ENCODE measurements at regions not wholly inside any gene's neighbourhood (a gene's known extent, or its start where the extent isn't known, plus 50 kb on each side); places are given as distances from the start of the nearest gene placed in this dataset.

DNA sequence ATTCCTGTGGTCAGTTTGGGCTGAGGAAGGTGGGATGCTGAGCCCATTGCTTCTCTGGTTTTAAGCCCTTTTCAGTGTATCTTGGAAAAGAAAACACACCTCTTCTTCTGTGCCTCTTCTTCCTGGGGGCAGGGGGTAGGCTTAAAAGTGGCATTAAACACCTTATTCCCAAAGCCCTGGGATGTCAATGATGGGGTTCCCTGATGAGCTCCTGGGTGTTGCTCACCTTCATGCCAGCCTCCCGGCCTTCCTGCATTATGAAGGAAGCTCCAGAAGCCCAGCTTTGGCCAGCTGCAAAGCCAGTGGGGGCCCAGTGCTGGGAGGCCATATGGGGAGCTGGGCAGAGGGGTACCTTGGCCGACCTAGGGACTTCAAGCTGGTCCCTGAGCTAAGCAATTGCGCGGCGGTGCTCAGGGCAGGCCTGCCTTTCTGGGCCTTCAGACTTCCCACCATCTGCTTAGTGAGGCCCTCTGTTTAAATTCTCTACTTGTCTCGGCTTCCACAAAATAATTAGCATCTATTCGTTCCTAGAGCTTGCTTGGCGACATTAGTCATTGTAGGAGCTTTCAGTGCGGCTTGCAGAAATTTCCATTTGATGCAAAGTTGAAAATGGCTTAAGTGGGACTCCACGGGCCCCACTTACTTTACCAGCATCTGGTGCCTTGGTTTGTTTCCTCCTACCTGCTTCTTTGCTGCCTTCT is 121.7 kb upstream of the NLRP1 start:
- ATAC-seq (ENCODE audit: insufficient read depth, low FRiP score): no peak
- no peak for DNase-seq
- WGBS, 2 donors: 89 to 92% methylated on average over 10 of the region's 10 CpGs

DNA sequence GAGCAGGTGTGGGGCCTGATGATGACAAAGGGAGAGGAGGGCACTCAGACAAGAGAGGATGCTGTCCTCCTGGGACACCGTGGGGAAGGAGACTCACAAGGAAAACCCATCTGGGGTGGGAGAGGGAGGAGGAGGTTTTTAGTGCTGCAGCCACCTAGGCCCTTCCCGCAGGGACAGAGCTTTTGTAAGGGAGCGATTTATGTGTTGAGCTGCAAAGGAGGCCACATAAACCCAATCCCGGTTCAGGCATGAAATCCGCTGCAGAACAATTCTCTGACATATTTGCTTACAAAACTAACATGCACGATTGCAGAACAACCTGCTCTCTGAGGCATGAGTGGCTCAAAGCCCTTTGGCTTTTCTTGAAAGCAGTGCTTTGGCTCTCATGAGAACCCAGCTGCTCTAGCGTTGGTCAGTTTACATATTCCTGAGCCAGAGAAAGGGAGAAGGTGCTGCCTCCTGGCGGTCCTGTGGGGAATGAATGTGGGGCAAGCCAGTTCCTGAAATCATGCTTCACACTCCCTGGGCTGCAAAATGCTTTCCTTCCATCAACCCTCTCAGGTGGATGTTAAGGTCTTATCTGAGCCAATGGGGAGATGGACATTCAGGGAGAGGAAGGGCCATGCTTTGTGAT is 122.4 kb upstream of the NLRP1 start:
- no peak overlapping the region for H3K4me3 ChIP-seq
- H3K9ac ChIP-seq (ENCODE audit: insufficient read depth in 1 of 2, low read length in 2 of 2): no peak overlapping the region
- DNase-seq (peak; percentile 53 to 70 (median 55)), ATAC-seq (ENCODE audit: insufficient read depth, low FRiP score) (no peak)
- H3K4me1 ChIP-seq (ENCODE audit: control insufficient read depth in 5 of 5, insufficient read depth in 5 of 5, low read length in 5 of 5): no peaks in the 10 kb centered on the region
- peaks cover 0 to 7% (median 0%) of the 10 kb centered on the region in 3 donors for H3K27me3 ChIP-seq (ENCODE audit: control insufficient read depth in 3 of 3, insufficient read depth in 3 of 3, low read length in 2 of 3)
- peaks cover 0 to 7% (median 2%) of the 10 kb centered on the region in 4 donors for H3K9me3 ChIP-seq (ENCODE audit: control insufficient read depth in 4 of 4, insufficient read depth in 3 of 4, low read length in 3 of 4)
- 41 to 43% methylated on average over 8 of the region's 8 CpGs for WGBS, 2 donors
- H3K36me3 ChIP-seq (ENCODE audit: control insufficient read depth in 4 of 4, insufficient read depth in 4 of 4, low read length in 4 of 4): no peaks in the 10 kb centered on the region
- TF ChIP-seq, protein P1, sequence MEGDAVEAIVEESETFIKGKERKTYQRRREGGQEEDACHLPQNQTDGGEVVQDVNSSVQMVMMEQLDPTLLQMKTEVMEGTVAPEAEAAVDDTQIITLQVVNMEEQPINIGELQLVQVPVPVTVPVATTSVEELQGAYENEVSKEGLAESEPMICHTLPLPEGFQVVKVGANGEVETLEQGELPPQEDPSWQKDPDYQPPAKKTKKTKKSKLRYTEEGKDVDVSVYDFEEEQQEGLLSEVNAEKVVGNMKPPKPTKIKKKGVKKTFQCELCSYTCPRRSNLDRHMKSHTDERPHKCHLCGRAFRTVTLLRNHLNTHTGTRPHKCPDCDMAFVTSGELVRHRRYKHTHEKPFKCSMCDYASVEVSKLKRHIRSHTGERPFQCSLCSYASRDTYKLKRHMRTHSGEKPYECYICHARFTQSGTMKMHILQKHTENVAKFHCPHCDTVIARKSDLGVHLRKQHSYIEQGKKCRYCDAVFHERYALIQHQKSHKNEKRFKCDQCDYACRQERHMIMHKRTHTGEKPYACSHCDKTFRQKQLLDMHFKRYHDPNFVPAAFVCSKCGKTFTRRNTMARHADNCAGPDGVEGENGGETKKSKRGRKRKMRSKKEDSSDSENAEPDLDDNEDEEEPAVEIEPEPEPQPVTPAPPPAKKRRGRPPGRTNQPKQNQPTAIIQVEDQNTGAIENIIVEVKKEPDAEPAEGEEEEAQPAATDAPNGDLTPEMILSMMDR (IDR thresholded peaks at IDR 0.05; ENCODE audit: control extremely low read depth, extremely low read depth): peak; percentile 53
- no peak overlapping the region for H3K27ac ChIP-seq (ENCODE audit: low read depth in 1 of 2, low read length in 1 of 2)

More for the DNA sequence above, 121.7 kb upstream of the NLRP1 start:
- Histone ChIP-seq H3K27me3 (ENCODE audit: control insufficient read depth in 3 of 3, insufficient read depth in 3 of 3, low read length in 2 of 3) (peaks cover 0 to under 1% (median 0%) of the 10 kb centered on the region in 3 donors), H3K4me1 (ENCODE audit: control insufficient read depth in 5 of 5, insufficient read depth in 5 of 5, low read length in 5 of 5) (no peaks in the 10 kb centered on the region), H3K9me3 (ENCODE audit: control insufficient read depth in 4 of 4, insufficient read depth in 3 of 4, low read length in 3 of 4) (peaks cover 0 to 7% (median 2%) of the 10 kb centered on the region in 4 donors), H3K36me3 (ENCODE audit: control insufficient read depth in 4 of 4, insufficient read depth in 4 of 4, low read length in 4 of 4) (no peaks in the 10 kb centered on the region), H3K27ac (ENCODE audit: low read depth in 1 of 2, low read length in 1 of 2) (no peak overlapping the region), H3K4me3 (no peak overlapping the region), H3K9ac (ENCODE audit: insufficient read depth in 1 of 2, low read length in 2 of 2) (no peak overlapping the region)
- TF ChIP-seq, protein P1 (IDR thresholded peaks at IDR 0.05; ENCODE audit: control extremely low read depth, extremely low read depth): no peak

DNA sequence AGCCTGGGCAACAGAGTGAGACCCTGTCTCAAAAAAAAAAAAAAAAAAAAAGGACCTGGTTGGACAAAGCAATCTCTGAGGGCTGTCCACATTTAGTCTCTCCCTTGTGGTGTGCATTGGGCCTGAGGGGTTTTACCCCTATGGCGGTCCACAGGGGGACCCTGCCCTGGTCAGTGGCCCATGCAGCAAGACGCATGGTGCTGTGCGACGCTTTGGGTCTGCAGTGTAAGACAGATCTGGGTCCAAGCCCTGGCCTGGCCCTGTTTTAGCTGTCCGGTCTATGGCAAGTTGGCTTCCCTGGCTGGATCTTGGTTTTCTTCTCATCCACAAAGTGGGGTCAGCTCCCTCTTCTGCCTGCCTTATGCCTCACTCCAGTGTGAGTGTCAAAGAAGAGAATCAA is 123.2 kb upstream of the NLRP1 start:
- DNase-seq (no peak), ATAC-seq (ENCODE audit: insufficient read depth, low FRiP score) (no peak)
- peaks cover 0 to 10% (median 3%) of the 10 kb centered on the region in 3 donors for H3K27me3 ChIP-seq (ENCODE audit: control insufficient read depth in 3 of 3, insufficient read depth in 3 of 3, low read length in 2 of 3)
- H3K4me1 ChIP-seq (ENCODE audit: control insufficient read depth in 5 of 5, insufficient read depth in 5 of 5, low read length in 5 of 5): no peaks in the 10 kb centered on the region
- TF ChIP-seq, protein P1 (IDR thresholded peaks at IDR 0.05; ENCODE audit: control extremely low read depth, extremely low read depth): no peak
- no peak overlapping the region for H3K27ac ChIP-seq (ENCODE audit: low read depth in 1 of 2, low read length in 1 of 2)
- peaks cover 0 to 7% (median 2%) of the 10 kb centered on the region in 4 donors for H3K9me3 ChIP-seq (ENCODE audit: control insufficient read depth in 4 of 4, insufficient read depth in 3 of 4, low read length in 3 of 4)
- no peaks in the 10 kb centered on the region for H3K36me3 ChIP-seq (ENCODE audit: control insufficient read depth in 4 of 4, insufficient read depth in 4 of 4, low read length in 4 of 4)
- H3K9ac ChIP-seq (ENCODE audit: insufficient read depth in 1 of 2, low read length in 2 of 2): no peak overlapping the region
- no peak overlapping the region for H3K4me3 ChIP-seq
- 91 to 97% methylated on average over 5 of the region's 5 CpGs for WGBS, 2 donors

Data from lung (tissue), 11 donors.